Inferior parietal cortex (tissue), 1 donor: ENCODE measurements at regions not wholly inside any gene's neighbourhood (a gene's known extent, or its start where the extent isn't known, plus 50 kb on each side); places are given as distances from the start of the nearest gene placed in this dataset.

Experiments used
- DNase-seq: peaks from one replicate; pipeline ENCODE4 v3.0.0-alpha.2; 2016; ENCODE audit errors: extremely low spot score

- DNase-seq = no peak
These were observed 194.6 kb downstream of the NRIP1 start for GRCh38 chr21:14869984-14870852.

- DNase-seq = no peak
These were observed 197.7 kb downstream of the NRIP1 start for GRCh38 chr21:14866859-14867765.

- peak; percentile 78 for DNase-seq
These were observed 200.4 kb downstream of the NRIP1 start for GRCh38 chr21:14864211-14865021.

DNA sequence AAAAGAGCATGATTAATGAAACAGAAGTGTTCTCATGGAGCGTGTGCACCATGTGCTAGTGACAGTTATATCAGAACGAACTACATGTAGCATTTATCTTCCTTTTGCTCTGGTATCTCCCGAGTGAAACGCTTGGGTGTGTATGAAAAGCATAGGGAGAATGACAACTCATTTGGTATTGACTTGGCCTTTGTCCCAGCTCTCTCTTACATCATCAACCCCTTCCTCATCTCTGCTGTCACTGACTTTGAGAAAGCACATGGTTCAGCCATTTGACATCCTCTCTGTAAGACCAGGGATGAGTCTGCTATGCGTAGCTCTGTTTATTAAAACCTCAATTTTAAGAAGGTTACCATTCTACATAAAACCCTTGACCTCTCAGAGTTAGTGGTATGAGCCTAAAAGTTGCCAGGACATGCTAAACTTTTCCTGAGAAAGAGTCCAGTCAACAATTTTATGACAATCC lies 201.0 kb downstream of the NRIP1 start:
- DNase-seq = no peak

DNA sequence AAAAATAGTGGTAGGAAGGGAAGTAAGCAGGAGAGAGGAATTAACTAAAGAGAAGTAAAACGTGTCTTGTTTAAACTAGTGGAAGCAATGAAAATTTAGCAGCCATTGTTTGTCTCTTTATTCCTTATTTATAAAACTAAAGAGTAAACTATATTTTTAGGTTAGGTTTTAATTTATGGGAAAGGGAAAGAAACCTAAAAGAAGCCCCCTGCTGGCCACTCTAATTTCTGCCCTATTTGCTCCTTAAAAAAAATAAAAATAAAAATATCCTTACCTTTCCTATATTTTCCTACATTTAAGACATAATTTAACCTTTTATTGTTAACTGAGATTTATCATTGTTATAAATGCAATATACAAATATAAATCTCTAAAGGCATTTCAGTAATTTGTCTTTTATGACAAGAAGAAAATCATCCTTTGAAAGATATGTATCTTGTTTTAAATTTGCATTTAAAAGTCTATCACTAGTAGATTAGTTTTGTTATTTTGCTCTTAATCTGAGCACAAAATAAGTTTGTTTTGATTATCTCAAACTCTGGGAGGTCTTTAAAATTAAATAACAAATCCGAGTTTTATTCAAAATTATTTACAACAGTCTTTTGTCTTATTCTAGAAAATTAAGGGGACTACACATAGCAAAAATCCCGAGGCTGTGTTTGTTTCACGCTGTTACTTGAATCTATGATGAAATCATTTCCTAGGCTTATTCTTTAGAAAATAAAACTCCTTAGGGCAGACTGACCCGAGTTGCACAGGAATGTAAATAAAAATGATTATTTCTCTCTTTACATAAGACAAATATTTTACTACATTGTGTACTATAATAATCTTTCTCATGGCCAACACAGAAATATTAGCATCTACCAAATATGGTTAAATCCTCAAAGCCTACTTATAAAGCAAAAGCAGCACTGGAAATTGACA lies 201.7 kb downstream of the NRIP1 start:
- no peak for DNase-seq

DNA sequence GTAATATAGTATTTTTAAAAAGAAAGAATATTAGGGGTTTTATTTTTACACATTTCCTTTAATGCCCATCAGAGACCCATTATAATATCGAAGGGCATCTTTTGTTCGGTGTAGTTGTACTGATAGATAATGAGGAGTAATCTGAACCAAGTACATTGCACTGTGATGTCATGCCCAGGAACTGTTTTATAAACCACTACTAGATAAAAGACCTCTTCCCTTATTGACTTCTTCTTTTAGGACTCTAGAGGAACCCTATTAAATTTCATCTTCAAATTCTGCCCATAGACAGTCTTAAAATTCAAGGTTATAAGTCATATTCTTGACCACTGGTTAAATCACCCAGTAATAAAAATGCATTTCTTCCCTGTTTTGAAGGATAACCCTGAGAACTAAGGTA lies 206.5 kb downstream of the NRIP1 start:
- no peak for DNase-seq

DNA sequence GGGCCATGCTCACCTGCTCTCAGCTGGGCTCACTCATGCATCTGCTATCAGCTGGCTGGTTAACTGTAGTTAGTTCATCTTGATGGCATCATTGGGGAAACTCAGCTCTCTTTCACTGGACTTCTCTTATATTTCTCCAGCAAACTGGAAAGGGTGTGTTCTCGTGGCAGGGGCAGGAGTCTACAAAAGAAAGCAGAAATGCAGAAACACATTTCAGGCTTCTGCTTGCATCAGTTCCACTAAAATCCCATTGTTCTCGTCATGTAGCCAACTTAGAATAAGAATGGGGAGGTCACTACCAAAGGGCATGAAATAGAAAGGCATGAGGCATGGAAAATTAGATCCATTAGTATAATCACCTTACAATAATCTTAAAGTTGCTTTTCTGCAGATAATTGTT lies 207.3 kb downstream of the NRIP1 start:
- DNase-seq = no peak

DNA sequence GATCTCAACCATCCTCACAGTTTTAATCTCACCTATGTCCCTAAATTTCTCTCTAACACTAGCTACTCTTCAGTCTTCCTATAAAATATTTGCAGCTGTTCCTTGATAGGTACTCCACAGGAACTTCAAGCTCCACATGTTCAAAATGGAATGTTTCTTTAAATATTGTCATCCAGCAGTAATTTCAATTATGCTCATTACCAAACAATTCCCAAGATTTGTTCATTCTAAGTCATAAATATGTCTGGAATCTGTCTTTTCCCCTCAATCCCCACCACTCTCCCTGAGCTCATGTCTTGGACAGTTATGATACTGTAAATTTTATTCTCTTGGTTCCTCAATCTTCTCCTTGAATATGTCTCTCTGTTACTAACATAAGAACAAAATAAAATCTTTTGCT lies 214.4 kb downstream of the NRIP1 start:
- DNase-seq = no peak

DNA sequence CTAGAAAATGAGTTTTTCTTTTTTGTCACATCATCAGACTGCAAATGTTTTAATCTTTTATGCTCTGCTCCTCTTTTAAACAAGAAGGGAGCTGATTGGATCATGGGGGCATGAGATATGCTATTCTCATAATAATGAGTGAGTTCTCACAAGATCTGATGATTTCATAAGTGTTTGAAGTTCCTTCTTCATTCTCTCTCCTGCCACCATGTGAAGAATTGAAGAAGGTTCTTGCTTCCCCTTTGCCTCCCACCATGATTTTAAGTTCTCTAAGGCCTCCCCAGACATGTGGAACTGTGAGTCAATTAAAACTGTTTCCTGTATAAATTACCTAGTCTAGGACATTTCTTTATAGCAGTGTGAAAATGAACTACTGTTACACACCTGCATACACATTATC lies 218.2 kb downstream of the NRIP1 start:
- no peak for DNase-seq

DNA sequence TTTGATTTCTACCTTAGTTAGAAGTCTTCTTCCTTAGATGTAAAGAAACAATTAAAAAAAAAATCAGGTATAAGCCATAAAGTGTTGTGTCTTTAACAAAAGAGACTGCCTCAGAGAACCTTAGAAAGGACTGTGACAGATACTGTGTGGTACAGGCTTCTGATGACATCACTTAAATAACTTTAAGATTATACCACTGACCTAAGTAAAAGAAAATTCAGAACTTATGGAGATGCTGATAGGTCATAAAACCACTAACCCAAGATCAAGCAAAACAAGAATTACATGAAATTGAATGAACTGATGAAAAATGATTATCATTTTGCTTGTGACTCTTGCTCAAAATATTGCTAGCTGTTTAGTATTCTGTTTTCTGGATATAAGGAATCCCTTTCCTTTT lies 220.8 kb downstream of the NRIP1 start:
- no peak for DNase-seq

DNA sequence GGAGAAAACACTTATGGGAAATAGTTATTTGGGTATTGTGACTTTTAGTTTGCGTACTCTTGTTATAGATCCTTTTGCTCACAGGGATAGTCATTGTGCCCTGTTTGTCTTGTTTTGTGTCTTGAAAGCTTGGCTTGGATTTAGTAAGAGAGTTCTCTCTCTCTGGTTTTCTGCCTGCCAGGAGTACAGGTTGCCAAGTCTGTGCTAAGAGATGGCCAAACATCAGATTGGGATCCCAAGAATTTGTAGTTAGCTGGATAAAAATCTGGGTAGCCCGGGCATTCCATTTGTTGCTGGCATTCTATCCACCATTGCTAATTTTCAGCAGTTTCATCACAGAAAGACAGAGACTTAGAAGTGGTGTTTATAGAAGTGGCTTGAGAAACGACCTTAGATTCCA lies 222.2 kb downstream of the NRIP1 start:
- DNase-seq = no peak

DNA sequence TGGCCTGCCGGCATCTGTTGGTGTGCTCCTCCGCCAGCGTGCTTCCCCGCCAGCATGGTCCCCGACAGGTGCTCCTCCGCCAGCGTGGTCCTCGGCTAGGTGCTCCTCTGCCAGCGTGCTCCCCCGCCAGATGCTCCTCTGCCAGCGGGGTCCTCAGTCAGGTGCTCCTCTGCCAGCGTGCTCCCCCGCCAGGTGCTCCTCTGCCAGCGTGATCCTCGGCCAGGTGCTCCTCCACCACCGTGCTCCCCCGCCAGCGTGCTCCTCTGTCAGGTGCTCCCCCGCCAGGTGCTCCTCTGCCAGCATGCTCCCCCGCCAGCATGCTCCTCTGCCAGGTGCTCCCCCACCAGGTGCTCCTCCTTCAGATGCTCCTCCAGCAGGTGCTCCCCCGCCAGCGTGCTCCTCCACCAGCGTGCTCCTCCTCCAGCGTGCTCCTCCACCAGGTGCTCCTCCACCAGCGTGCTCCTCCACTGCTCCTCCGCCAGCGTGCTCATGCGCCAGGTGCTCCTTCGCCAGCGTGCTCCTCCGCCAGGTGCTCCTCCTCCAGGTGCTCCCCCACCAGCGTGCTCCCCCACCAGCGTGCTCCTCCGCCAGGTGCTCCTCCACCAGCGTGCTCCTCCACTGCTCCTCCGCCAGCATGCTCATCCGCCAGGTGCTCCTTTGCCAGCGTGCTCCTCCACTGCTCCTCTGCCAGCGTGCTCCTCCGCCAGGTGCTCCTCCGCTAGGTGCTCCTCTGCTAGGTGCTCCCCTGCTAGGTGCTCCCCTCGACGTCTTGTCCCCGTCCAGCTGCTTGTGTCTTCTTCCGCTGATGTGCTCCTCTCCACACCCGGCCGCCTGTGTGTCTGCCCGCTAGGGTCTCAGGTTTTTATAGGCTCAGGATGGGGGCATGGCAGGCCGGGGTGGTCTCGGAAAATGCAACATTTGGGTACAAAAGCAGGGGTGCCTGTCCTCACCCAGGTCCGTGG lies 223.0 kb downstream of the NRIP1 start:
- DNase-seq = no peak

DNA sequence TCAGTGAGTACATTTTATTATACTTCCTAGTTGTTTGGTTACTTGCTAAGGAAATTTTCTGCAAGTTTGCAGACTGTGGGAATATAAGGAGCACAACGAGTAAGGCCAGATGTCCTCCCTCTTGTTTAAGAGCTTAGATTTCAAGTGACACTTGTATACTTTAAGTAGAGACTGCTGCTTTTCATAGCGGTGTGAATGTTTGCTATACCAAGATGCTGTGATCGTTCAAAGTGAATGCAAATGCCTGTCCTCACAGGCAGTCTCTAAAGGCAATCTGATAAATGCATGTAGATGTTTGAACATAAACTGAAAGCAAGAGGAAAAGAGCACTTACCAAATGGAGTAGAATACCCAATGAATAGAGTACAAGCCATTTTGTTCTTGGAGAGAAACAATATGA lies 226.4 kb downstream of the NRIP1 start:
- DNase-seq = no peak

DNA sequence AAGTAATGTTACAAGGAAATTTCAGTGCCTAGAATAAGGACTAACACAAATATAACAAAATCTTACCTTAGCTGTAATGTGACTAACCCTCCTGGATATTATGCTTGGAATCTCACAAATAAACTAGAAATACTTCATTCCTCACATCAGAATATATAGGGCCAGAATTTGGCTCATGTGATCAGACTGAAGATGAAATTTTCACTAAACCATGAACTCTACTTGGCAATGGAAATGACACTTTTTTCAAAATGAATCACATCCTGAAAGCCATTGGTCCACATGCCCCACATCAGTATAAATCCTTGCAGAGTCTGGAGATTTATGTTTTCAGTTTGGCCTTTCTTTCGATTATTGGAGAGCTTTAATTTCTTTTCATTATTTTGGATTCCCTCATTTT lies 227.8 kb downstream of the NRIP1 start:
- no peak for DNase-seq

GRCh38 chr21:14833666-14834351 lies 231.0 kb downstream of the NRIP1 start:
- DNase-seq = no peak

GRCh38 chr21:14833241-14833640 lies 231.6 kb downstream of the NRIP1 start:
- DNase-seq = no peak

DNA sequence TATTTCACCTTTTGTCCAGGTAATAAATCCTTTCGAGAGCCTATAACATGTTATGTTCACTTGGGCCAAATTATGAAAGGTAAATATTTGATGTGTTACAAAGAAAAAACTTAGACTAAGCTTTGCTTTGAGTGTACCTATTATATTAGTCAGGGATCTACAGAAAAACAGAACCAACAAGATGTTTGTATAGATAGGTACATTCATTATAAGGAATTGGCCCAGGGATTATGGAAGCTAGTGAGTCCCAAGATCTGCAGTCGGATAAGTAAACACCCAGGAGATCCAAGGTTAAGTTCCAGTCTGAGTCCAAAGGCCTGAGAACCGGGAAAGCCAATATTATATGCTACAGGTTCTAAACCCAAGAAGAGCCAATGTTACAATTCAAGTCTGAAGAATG lies 234.5 kb downstream of the NRIP1 start:
- DNase-seq = no peak

DNA sequence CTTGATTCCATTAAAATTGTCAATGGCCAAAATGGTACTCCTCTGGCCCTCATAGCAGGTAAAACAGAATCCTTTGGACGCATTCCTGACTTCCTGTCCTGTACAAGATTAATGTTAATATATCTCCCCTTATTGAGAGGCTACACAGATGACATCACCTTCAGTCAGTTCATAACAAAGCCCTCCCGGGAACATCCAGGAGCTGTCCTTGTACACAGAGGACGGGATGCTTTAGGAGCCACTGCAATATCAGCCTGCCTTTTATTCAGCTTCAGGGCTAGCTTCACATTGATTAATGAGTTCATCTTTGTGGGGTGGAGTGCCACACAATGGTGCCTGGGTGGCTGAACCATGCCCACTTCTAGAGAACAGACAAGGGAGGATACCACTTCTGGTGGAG lies 235.1 kb downstream of the NRIP1 start:
- no peak for DNase-seq

DNA sequence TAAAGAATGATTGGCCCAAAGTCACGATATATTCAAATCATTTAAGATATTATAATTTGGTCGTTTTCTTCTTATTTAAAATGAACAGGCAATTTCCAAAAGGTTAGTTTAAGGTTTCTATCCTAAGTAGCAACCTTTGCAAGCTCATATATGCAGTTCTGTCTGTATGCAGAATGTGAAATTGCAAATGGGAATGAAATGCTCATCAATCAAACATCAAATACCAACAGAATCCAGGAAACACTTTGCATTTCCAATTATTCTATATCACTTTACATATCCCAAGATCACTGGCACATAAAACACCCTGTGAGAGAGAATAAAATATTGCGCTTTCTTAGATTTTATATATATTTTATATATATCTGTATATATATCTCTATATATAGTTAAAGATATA lies 237.3 kb downstream of the NRIP1 start:
- no peak for DNase-seq
